Esophagus squamous epithelium (tissue), 5 donors: ENCODE measurements at regions not wholly inside any gene's neighbourhood (a gene's known extent, or its start where the extent isn't known, plus 50 kb on each side); places are given as distances from the start of the nearest gene placed in this dataset.
A peak's percentile ranks its signal among the peaks of the same experiment; 100 is the strongest.

Experiments used
- DNase-seq: peaks from one replicate; lab custom pipeline; 2025; lab: John Stamatoyannopoulos, UW
- H3K27ac ChIP-seq, 4 donors: fragments of 200-600 bp; sonication (generic); one replicate each; pipeline ENCODE4 v1.5.1; 2016 to 2019; ENCODE audit warnings: mild to moderate bottlenecking in 1 of 4
- H3K27me3 ChIP-seq, 4 donors: fragments of 200-600 bp; sonication (generic); 1 replicate in 3 of 4; 2 replicates in 1 of 4; pipeline versions ENCODE4 v1.5.1 to v1.6.0; 2017 to 2021; ENCODE audit warnings: antibody characterized with exemption in 1 of 4
- H3K36me3 ChIP-seq, 3 donors: fragments of 200-600 bp; sonication (generic); one replicate each; pipeline ENCODE4 v1.5.1; 2016 to 2019
- H3K4me1 ChIP-seq, 3 donors: fragments of 200-600 bp; sonication (generic); one replicate each; pipeline ENCODE4 v1.5.1; 2017 to 2019
- H3K4me3 ChIP-seq, 4 donors: fragments of 200-600 bp; sonication (generic); 1 replicate in 3 of 4; 2 replicates in 1 of 4; pipeline ENCODE4 v1.5.1; 2016 to 2019; ENCODE audit warnings: mild to moderate bottlenecking in 2 of 4, moderate library complexity in 1 of 4
- H3K9me3 ChIP-seq, 3 donors: fragments of 200-600 bp; sonication (generic); one replicate each; pipeline ENCODE4 v1.5.1; 2016 to 2019
- CTCF ChIP-seq, 6 experiments: fragments of 450-650 bp in 4 of 6; fragments of 200-600 bp in 2 of 6; sonication (generic) in 2 of 6; IDR thresholded peaks; one replicate each; pipeline ENCODE4 v1.5.1; 2016 to 2019; ENCODE audit warnings: antibody characterized with exemption in 6 of 6, mild to moderate bottlenecking in 4 of 6, moderate library complexity in 4 of 6
- POLR2A ChIP-seq, 4 donors: fragments of 450-650 bp; IDR thresholded peaks; one replicate each; pipeline ENCODE4 v1.6.1; 2017; ENCODE audit warnings: antibody characterized with exemption in 4 of 4, mild to moderate bottlenecking in 4 of 4, moderate library complexity in 3 of 4
- WGBS, 2 donors: methylation state at CpG; one replicate each; pipeline ENCODE4 v1.1.5; 2018; 5-methylcytosine and 5-hydroxymethylcytosine counted together
- intact Hi-C: fragments of 100-400 bp; cut with DNase I; formaldehyde crosslinking; loops from one replicate; pipeline ENCODE4 v1.15.0; 2022
- donor health status: DM: yes; HTN: yes; CAD: no.

DNA sequence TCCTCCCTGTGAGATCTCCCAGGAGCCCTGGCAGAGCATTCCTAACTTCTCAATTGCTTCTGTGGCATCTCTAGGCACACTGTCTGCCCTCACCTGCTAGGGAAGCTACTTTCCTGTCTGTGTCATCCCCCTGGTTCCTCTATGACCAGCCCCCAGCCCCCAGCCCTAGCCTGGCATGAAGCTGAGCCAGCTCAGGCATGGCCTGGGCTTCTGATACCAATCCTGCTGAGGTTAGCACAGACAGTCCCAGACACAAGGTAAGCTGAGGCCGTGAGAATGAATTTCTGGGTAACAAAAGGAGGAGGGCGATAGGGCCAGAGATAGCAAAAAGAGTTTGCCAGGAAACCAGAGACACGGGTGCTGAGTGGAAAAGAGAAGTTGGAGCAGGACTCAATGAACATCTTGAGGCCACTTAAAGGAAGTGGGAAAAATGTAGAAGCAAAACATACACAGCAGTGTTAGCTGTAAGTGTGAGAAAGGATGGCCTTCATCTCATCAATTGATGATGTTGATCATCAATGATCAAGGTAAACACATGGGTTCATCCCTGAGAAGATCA, 87.6 kb upstream of the PICALM start:
- Histone ChIP-seq H3K27me3 (no peaks in the 10 kb centered on the region), H3K4me1 (peaks cover 6 to 39% (median 21%) of the 10 kb centered on the region in 3 donors), H3K27ac (peak overlapping the region in 1 of 4 donors; percentile 28), H3K9me3 (no peaks in the 10 kb centered on the region), H3K4me3 (no peak overlapping the region), H3K36me3 (no peaks in the 10 kb centered on the region)
- no peak for TF ChIP-seq CTCF (IDR thresholded peaks at IDR 0.05)
- no peak for TF ChIP-seq POLR2A (IDR thresholded peaks at IDR 0.05)
- DNase-seq, result no peak
- intact Hi-C loops, result no loop called here
- WGBS, 2 donors, result 67 to 87% methylated on average over 3 of the region's 3 CpGs

DNA sequence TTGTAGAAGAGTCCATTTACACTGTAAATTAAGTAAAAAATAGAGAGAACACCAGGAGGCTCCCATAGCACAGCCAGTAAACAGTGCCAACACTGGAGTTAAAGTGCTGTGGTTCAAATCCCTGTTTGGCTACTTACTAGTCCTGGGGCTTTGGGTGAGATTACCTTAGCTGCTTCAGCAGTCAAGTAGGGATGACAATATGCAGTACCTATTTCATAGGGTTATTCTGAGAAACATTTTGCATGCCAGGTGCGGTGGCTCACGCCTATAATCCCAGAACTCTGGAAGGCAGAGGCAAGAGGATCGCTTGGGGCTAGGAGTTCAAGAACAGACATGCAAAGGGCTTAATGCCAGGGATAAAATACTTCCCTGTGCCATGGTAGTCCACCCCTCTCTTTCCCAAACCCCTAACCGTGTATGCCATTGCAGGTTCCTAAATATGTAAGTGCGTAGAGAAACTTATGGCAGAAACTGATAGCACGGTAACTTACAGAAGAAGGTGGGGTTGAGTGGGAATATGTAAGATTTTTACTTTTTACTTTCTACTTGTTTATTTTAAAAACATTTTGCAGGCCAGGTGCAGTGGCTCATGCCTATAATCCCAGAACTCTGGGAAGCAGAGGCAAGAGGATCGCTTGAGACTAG, 86.4 kb upstream of the PICALM start:
- H3K4me1 ChIP-seq, result peaks cover 15 to 39% (median 31%) of the 10 kb centered on the region in 3 donors
- no peak for DNase-seq
- intact Hi-C loops, result no loop called here
- 51 to 56% methylated on average over 7 of the region's 7 CpGs for WGBS, 2 donors
- no peaks in the 10 kb centered on the region for H3K9me3 ChIP-seq
- no peak overlapping the region for H3K4me3 ChIP-seq
- TF ChIP-seq CTCF (IDR thresholded peaks at IDR 0.05) (no peak), POLR2A (IDR thresholded peaks at IDR 0.05) (no peak)
- H3K27ac ChIP-seq, result no peak overlapping the region
- H3K27me3 ChIP-seq, result no peaks in the 10 kb centered on the region
- H3K36me3 ChIP-seq, result no peaks in the 10 kb centered on the region

DNA sequence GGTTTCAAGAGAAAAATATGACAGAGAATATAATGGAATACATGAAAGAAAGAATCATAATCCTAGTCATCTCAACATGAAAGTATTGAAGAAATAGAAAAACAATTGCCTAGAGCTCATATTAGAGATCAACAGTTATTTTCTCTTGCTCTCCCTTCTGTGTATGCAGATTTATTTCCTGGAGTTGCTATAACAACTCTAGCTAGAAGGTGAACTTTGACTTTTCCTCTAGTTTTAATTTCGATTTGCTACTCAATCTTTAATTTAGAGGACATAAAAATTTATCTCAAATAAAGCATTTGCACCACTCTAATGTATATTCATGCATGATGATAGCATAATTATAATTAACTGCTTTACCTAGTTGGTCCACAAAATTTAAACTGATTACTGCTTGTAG, 84.6 kb upstream of the PICALM start:
- WGBS, 2 donors, result 47 to 50% methylated on average over 1 of the region's 1 CpG
- Histone ChIP-seq H3K27ac (no peak overlapping the region), H3K4me1 (peaks cover 15 to 37% (median 25%) of the 10 kb centered on the region in 3 donors), H3K9me3 (no peaks in the 10 kb centered on the region), H3K27me3 (no peaks in the 10 kb centered on the region), H3K36me3 (no peaks in the 10 kb centered on the region), H3K4me3 (no peak overlapping the region)
- no peak for TF ChIP-seq POLR2A (IDR thresholded peaks at IDR 0.05)
- no peak for TF ChIP-seq CTCF (IDR thresholded peaks at IDR 0.05)
- no peak for DNase-seq
- intact Hi-C loops, result no loop called here

- no peaks in the 10 kb centered on the region for H3K36me3 ChIP-seq
- no peak overlapping the region for H3K27ac ChIP-seq
- intact Hi-C loops, result no loop called here
- H3K4me1 ChIP-seq, result peaks cover 15 to 37% (median 25%) of the 10 kb centered on the region in 3 donors
- WGBS, 2 donors, result 88 to 93% methylated on average over 2 of the region's 2 CpGs
- no peak overlapping the region for H3K4me3 ChIP-seq
- no peak for DNase-seq
- no peaks in the 10 kb centered on the region for H3K27me3 ChIP-seq
- TF ChIP-seq POLR2A (IDR thresholded peaks at IDR 0.05) (no peak), CTCF (IDR thresholded peaks at IDR 0.05) (no peak)
- H3K9me3 ChIP-seq, result no peaks in the 10 kb centered on the region
Measured at GRCh38 chr11:86152901-86153300, 84.0 kb upstream of the PICALM start.

- no peaks in the 10 kb centered on the region for H3K9me3 ChIP-seq
- H3K4me1 ChIP-seq, result peaks cover 15 to 37% (median 28%) of the 10 kb centered on the region in 3 donors
- 6 to 21% methylated on average over 2 of the region's 2 CpGs for WGBS, 2 donors
- H3K4me3 ChIP-seq, result no peak overlapping the region
- peak overlapping the region in 3 of 4 donors; percentile 57 to 74 (median 59) for H3K27ac ChIP-seq
- H3K36me3 ChIP-seq, result no peaks in the 10 kb centered on the region
- intact Hi-C loops, result no loop called here
- no peak for DNase-seq
- TF ChIP-seq CTCF (IDR thresholded peaks at IDR 0.05), result no peak
- no peak for TF ChIP-seq POLR2A (IDR thresholded peaks at IDR 0.05)
- no peaks in the 10 kb centered on the region for H3K27me3 ChIP-seq
Measured at GRCh38 chr11:86152006-86152862, 83.3 kb upstream of the PICALM start.
